ENCODE measurements at regions not wholly inside any gene's neighbourhood (a gene's known extent, or its start where the extent isn't known, plus 50 kb on each side); places are given as distances from the start of the nearest gene placed in this dataset.

- H3K9me3 Mint-ChIP-seq (ENCODE audit: insufficient read depth) = no peaks in the 10 kb centered on the region
- H3K27ac ChIP-seq (ENCODE audit: low read length in 2 of 2) = no peak overlapping the region
- H4K20me1 ChIP-seq (ENCODE audit: control insufficient read depth, insufficient read depth, low read length, poor library complexity, severe bottlenecking) = no peaks in the 10 kb centered on the region
- intact Hi-C loops (cut with micrococcal nuclease) = no loop called here
- peaks cover 9% of the 10 kb centered on the region for H3K27me3 Mint-ChIP-seq
- H3K9me3 ChIP-seq (ENCODE audit: control extremely low read depth in 1 of 3, control insufficient read depth in 2 of 3, insufficient read depth in 1 of 3, low read length in 2 of 3) = no peaks in the 10 kb centered on the region
- H3K27ac Mint-ChIP-seq = no peak overlapping the region
- H3K4me1 ChIP-seq (ENCODE audit: control insufficient read depth in 2 of 2, insufficient read depth in 2 of 2, low read length in 2 of 2) = no peaks in the 10 kb centered on the region
- H3K4me3 Mint-ChIP-seq = no peak overlapping the region
- CTCF ChIA-PET = interaction anchor here (0.7 kb wide), 1 partner anchor 11 kb away, joined by 3 read pairs; no protein-coding TSS in a partner anchor
- ATAC-seq (ENCODE audit: low read depth) (no peak), DNase-seq (no peak)
- no CpG with 5 or more reads among the region's 4 CpGs for WGBS (ENCODE audit: insufficient coverage)
- no peaks in the 10 kb centered on the region for H3K36me3 ChIP-seq (replicated peaks in 1 of 2; ENCODE audit: control extremely low read depth in 1 of 2, control insufficient read depth in 1 of 2, extremely low read depth in 1 of 2, insufficient read depth in 2 of 2, low read length in 1 of 2)
- H3K9ac ChIP-seq (ENCODE audit: low read length) = no peak overlapping the region
- no peak overlapping the region for H3K4me2 ChIP-seq (replicated peaks; ENCODE audit: low read depth, low read length, poor library complexity, severe bottlenecking)
- POLR2A ChIA-PET = no interaction called here
- no peak overlapping the region for H3K4me3 ChIP-seq (ENCODE audit: control extremely low read depth in 1 of 5, extremely low read depth in 1 of 5, insufficient read depth in 1 of 5, low read depth in 2 of 5, low read length in 4 of 5)
- H3K4me1 Mint-ChIP-seq = no peaks in the 10 kb centered on the region
- TF ChIP-seq EZH2 (IDR thresholded peaks at IDR 0.05; ENCODE audit: borderline replicate concordance, insufficient read depth, low read depth, low read length, poor library complexity, severe bottlenecking) = no peak
- TF ChIP-seq CTCF (IDR thresholded peaks at IDR 0.05) = no peak
- no peaks in the 10 kb centered on the region for H3K79me2 ChIP-seq (ENCODE audit: control insufficient read depth, insufficient read depth, low read length)
- H2AFZ ChIP-seq (ENCODE audit: insufficient read depth, low read depth, low read length, poor library complexity, severe bottlenecking) = no peak overlapping the region
- H3K27me3 ChIP-seq (replicated peaks in 1 of 4; ENCODE audit: control extremely low read depth in 1 of 4, control insufficient read depth in 3 of 4, insufficient read depth in 4 of 4, low read length in 3 of 4) = no peaks in the 10 kb centered on the region
Measured at GRCh38 chr12:69112616-69113015, 126.8 kb upstream of the CPSF6 start.

GRCh38 chr12:69115099-69115498 lies 124.3 kb upstream of the CPSF6 start:
- no peak overlapping the region for H3K27ac Mint-ChIP-seq
- no peak overlapping the region for H3K9ac ChIP-seq (ENCODE audit: low read length)
- H3K9me3 ChIP-seq (ENCODE audit: control extremely low read depth in 1 of 3, control insufficient read depth in 2 of 3, insufficient read depth in 1 of 3, low read length in 2 of 3) = peaks cover 0 to 2% (median 0%) of the 10 kb centered on the region in 3 donors

More at GRCh38 chr12:69115099-69115498, 124.3 kb upstream of the CPSF6 start:
- intact Hi-C loops (cut with micrococcal nuclease) = no loop called here
- no peaks in the 10 kb centered on the region for H3K79me2 ChIP-seq (ENCODE audit: control insufficient read depth, insufficient read depth, low read length)
- H3K4me1 Mint-ChIP-seq = no peaks in the 10 kb centered on the region
- H3K4me3 ChIP-seq (ENCODE audit: control extremely low read depth in 1 of 5, extremely low read depth in 1 of 5, insufficient read depth in 1 of 5, low read depth in 2 of 5, low read length in 4 of 5) = no peak overlapping the region
- ATAC-seq (ENCODE audit: low read depth) (no peak), DNase-seq (no peak)
- no peaks in the 10 kb centered on the region for H4K20me1 ChIP-seq (ENCODE audit: control insufficient read depth, insufficient read depth, low read length, poor library complexity, severe bottlenecking)
- no peaks in the 10 kb centered on the region for H3K36me3 ChIP-seq (replicated peaks in 1 of 2; ENCODE audit: control extremely low read depth in 1 of 2, control insufficient read depth in 1 of 2, extremely low read depth in 1 of 2, insufficient read depth in 2 of 2, low read length in 1 of 2)
- WGBS (ENCODE audit: insufficient coverage) = 94% methylated on average over 2 of the region's 3 CpGs
- H3K9me3 Mint-ChIP-seq (ENCODE audit: insufficient read depth) = no peaks in the 10 kb centered on the region
- peaks cover 4% of the 10 kb centered on the region for H3K27me3 Mint-ChIP-seq
- H3K4me1 ChIP-seq (ENCODE audit: control insufficient read depth in 2 of 2, insufficient read depth in 2 of 2, low read length in 2 of 2) = no peaks in the 10 kb centered on the region
- H3K4me3 Mint-ChIP-seq = no peak overlapping the region
- ChIA-PET POLR2A (no interaction called here), CTCF (no interaction called here)
- no peak overlapping the region for H3K4me2 ChIP-seq (replicated peaks; ENCODE audit: low read depth, low read length, poor library complexity, severe bottlenecking)
- no peak overlapping the region for H2AFZ ChIP-seq (ENCODE audit: insufficient read depth, low read depth, low read length, poor library complexity, severe bottlenecking)
- no peaks in the 10 kb centered on the region for H3K27me3 ChIP-seq (replicated peaks in 1 of 4; ENCODE audit: control extremely low read depth in 1 of 4, control insufficient read depth in 3 of 4, insufficient read depth in 4 of 4, low read length in 3 of 4)
- no peak overlapping the region for H3K27ac ChIP-seq (ENCODE audit: low read length in 2 of 2)
- TF ChIP-seq EZH2 (IDR thresholded peaks at IDR 0.05; ENCODE audit: borderline replicate concordance, insufficient read depth, low read depth, low read length, poor library complexity, severe bottlenecking) (no peak), CTCF (IDR thresholded peaks at IDR 0.05) (no peak)
